HG03558 (cell line): ENCODE measurements at regions not wholly inside any gene's neighbourhood (a gene's known extent, or its start where the extent isn't known, plus 50 kb on each side); places are given as distances from the start of the nearest gene placed in this dataset.

Source experiments
- ATAC-seq: cut with Tn5 transposase; IDR thresholded peaks from one replicate; pipeline ENCODE4 v1.9.1; 2021; ENCODE audit warnings: moderate number of reproducible peaks; ENCODE audit not compliant: unreplicated experiment; ENCODE audit errors: extremely low read depth

DNA sequence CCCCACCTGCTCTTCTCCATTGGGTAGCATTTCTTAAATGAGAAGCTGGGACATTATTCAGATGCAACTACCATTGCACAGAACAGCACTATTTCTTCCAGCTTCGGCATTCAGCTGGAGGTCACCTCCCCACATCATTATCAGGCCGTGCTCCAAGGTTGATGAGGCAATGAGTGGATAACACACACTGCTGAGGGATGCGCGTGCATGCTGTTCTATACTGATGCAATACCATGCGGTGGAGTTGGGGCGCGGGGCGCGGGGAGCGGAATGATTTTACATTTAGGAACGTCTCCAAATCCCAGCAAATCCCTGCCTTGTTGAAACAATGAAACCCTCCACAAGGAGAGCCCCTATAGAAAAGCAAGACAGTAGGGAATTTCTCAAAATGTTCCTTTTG, 283.4 kb downstream of the GRIN2B start:
- ATAC-seq, result no peak

DNA sequence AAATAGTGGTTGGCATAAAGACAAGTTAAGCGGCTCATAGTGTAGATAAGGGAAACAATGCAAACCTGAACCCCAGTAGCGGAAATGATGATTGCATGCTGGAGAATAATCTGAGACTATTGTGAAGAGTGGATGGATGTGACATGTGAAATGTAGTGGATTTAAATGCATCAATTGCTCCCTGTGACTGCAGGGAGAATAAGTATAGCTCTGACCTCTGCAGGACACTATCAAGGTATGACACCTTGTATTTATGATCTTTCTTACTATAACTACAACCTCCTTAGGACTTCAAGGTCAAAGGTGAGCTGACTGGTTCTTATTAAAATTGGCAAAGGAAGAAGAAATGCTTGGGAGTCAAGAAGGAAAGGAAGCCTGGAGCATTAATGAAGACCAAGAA, 285.6 kb downstream of the GRIN2B start:
- no peak for ATAC-seq

DNA sequence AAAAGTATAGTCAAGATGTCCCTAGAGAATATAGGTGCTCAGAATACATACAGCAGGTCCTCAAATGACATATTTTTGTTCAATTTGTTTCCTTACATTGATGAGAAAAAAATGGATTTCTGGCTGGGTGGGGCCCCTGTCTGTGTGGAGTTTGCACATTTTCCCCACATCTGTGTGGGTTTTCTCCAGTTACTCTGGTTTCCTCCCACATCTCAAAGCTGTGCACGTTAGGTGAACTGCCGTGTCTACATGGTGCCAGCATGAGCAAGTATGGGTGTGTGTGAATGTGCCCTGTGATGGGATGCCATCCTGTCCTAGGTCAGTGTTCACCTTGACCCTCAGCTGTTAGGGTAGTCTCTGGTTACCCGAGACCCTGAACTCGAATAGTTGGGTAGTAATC, 289.1 kb downstream of the GRIN2B start:
- ATAC-seq, result no peak

GRCh38 chr12:13691598-13691997, 289.8 kb downstream of the GRIN2B start:
- ATAC-seq, result no peak

- no peak for ATAC-seq
These were observed 293.8 kb downstream of the GRIN2B start for GRCh38 chr12:13687633-13688032.

DNA sequence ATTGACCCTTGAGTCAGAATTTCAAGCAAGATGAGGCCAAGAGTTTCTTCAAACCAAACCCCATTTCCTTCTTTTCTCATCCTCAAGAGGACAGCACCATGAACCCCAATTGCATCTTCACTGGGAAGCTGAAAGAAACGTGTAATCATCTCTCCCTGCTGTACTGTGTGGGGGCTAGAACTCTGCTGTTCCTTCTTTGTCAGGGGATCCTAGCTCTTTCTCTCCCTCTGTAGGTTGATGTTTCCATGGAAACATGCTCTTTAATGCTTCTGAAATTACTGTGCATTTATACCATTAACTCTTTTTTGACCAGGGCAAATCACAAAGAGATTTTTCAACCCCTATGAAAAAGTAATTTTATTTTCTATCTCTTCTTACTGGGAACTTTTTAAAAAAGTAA, 295.1 kb downstream of the GRIN2B start:
- ATAC-seq, result no peak

DNA sequence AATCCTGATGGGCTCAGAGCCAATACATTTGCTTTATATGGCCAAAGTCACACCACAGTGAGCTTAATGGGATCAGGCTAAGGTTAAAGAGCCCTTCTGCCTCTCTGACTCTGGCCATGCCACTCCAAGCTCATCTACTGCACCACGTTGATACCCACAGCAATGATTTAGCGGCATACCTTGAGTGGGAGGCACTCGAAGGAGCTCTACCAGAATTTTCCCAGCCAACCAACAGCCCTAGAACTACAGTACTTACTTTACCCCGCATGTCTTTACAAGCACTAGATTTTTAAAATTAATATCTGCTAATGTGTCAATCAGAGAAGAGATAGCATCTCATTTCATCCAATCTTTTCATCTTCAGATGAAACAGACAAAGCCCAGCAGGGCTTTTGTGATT, 300.5 kb downstream of the GRIN2B start:
- ATAC-seq, result no peak

GRCh38 chr12:13676880-13677279, 304.5 kb downstream of the GRIN2B start:
- ATAC-seq, result no peak

GRCh38 chr12:13670285-13670866, 311.0 kb downstream of the GRIN2B start:
- no peak for ATAC-seq

DNA sequence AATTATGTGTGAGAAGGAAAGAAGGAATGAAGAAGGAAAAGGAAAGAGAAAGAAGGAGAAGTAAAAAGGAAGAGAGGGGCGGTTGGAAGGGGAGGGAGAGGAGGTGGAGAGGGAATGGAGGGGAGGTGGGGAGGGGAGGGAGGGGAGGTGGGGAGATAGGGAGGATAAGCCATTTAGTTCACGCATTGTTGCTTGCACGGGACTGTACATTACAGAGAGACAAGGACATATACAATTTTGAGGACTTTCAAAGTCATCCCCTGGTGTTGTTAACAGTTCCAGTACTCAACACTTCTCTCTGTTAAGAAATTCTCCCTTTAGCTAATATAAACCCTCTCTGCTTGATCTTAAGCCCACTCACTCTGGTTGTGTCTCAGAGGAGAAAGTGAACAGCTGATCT, 312.5 kb downstream of the GRIN2B start:
- ATAC-seq, result no peak

GRCh38 chr12:13666806-13667205, 314.6 kb downstream of the GRIN2B start:
- ATAC-seq, result no peak

DNA sequence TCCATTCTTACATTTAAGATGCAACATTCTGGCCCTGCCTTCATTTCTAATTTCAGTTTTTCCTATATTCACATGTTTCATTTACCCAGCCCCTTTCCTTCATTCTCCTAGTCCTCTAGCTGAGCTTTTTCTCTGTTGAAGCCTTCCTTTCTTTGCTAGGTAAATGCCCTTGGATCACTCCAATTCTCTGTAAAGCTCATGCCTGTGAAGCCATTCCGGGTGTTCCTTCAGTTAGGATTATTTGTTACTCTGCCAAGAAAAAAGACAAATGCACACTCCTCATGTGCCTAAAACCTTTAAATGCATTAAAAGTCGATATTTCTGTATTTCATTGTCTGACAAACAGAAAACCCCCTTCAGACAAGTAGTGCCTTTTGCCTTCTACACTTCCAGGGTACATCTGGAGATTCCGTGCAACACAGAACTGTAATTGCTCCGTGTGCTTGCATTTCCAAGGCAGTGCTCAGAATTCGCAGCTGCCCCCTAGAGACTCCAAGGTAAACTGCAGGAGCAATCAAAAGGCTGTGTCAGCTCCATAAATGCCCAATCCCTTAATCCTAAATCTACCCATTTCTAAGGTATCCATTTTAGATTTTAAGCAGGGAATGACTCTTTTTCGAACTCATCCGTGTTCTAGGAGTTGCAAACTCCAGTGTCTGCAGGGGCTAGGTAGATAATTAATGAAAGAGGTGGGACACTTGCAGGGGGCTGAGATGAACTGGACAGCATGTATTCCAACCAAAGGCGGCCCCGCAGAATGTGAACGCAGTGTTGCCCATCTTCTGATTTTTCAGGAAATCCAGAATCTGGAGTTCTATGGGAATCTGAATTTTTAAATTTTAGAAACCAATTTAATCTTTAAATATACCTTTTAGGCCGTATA, 320.2 kb downstream of the GRIN2B start:
- ATAC-seq, result no peak

- ATAC-seq, result no peak
These were observed 326.9 kb downstream of the GRIN2B start for GRCh38 chr12:13654456-13654855.

GRCh38 chr12:13652105-13652504, 329.3 kb downstream of the GRIN2B start:
- ATAC-seq, result no peak

DNA sequence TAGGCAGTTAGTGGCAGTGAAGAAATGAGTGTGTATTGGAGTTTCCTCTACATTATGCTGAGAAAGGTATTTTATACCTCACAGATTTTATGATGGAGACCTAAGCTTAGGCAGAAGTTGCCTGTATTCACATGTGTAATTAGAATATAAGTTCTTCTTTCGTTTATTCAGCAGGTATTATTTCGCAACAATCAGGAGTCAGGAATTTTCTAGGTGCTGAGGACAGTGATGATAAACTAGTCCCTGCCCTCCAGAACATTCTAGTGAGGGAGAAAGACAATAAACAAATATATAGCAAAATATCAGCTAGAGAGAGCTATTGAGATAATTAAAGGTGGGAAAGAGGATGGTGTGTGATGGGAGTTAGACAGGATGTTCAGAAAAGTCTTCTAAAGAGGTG, 345.7 kb downstream of the GRIN2B start:
- ATAC-seq, result no peak

DNA sequence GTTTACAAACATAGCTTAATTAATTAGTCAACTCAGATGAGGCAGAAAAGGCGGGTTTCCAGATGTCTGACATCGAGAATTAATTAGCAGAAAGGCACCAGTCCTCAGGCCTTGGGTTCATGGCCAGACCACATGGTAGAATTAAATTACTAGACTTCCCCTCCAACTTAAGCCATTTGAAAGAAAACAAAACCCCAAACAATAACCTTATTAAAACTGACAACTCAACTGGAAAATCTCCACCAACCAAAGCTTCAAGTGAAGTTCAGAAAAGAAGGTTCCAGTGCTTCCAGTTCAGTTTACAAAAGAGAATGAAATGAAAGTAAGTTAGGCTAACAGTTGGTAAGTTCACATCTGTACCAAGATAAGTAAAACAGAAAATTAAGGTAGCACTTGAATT, 349.5 kb downstream of the GRIN2B start:
- no peak for ATAC-seq

GRCh38 chr12:13630354-13630753, 351.0 kb downstream of the GRIN2B start:
- ATAC-seq, result no peak

- ATAC-seq, result no peak
These were observed 353.3 kb downstream of the GRIN2B start for GRCh38 chr12:13628067-13628466.

- ATAC-seq, result no peak
These were observed 353.9 kb downstream of the GRIN2B start for GRCh38 chr12:13627536-13627935.

- ATAC-seq, result no peak
These were observed 368.1 kb downstream of the GRIN2B start for GRCh38 chr12:13613297-13613696.

- no peak for ATAC-seq
These were observed 371.3 kb downstream of the GRIN2B start for GRCh38 chr12:13609894-13610679.
